ENCODE measurements at regions not wholly inside any gene's neighbourhood (a gene's known extent, or its start where the extent isn't known, plus 50 kb on each side); places are given as distances from the start of the nearest gene placed in this dataset.

GRCh38 chr14:101481557-101481956 lies 79.7 kb upstream of the DIO3 start:
- TF ChIP-seq CTCF (IDR thresholded peaks at IDR 0.05) (no peak), POLR2A (IDR thresholded peaks at IDR 0.05) (no peak)
